Thoracic aorta (tissue), 2 donors: ENCODE measurements at regions not wholly inside any gene's neighbourhood (a gene's known extent, or its start where the extent isn't known, plus 50 kb on each side); places are given as distances from the start of the nearest gene placed in this dataset.

ENCODE experiments used
- ATAC-seq: fragments of 150-250 bp; one replicate; pipeline ENCODE4 v1.8.0; 2017; ENCODE audit warnings: low read depth; ENCODE audit not compliant: insufficient number of reproducible peaks, low FRiP score
- DNase-seq: peaks from one replicate; pipeline ENCODE4 v3.0.0-alpha.2; 2020; ENCODE audit warnings: low spot score
- H3K27ac ChIP-seq, 2 donors: fragments of 200-600 bp; sonication (generic); 1 replicate in 1 of 2; 2 replicates in 1 of 2; pipeline ENCODE4 v1.5.1; 2016; ENCODE audit warnings: mild to moderate bottlenecking in 2 of 2, moderate library complexity in 2 of 2
- H3K27me3 ChIP-seq: fragments of 200-600 bp; sonication (generic); replicated peaks from 2 replicates; pipeline ENCODE4 v1.6.0; 2016; ENCODE audit warnings: mild to moderate bottlenecking; ENCODE audit not compliant: insufficient read depth
- H3K36me3 ChIP-seq: fragments of 200-600 bp; sonication (generic); one replicate; pipeline ENCODE4 v1.5.1; 2016
- H3K4me1 ChIP-seq, 2 donors: fragments of 200-600 bp; sonication (generic); 1 replicate in 1 of 2; 2 replicates in 1 of 2; pipeline versions ENCODE4 v1.5.1 to v1.6.0; 2016; ENCODE audit warnings: low read depth in 2 of 2, mild to moderate bottlenecking in 1 of 2; ENCODE audit not compliant: control insufficient read depth in 1 of 2
- H3K4me3 ChIP-seq: fragments of 200-600 bp; sonication (generic); 2 replicates; pipeline ENCODE4 v1.5.1; 2016; ENCODE audit warnings: mild to moderate bottlenecking
- H3K9me3 ChIP-seq: fragments of 200-600 bp; sonication (generic); 2 replicates; pipeline ENCODE4 v1.5.1; 2016
- CTCF ChIP-seq: fragments of 200-600 bp; sonication (generic); IDR thresholded peaks from one replicate; pipeline ENCODE4 v1.5.1; 2019; ENCODE audit warnings: antibody characterized with exemption

GRCh38 chr14:86003998-86004397 lies 474.1 kb downstream of the FLRT2 start:
- no peaks in the 10 kb centered on the region for H3K36me3 ChIP-seq
- no peak for DNase-seq
- ATAC-seq: no peak
- TF ChIP-seq CTCF: no peak
- H3K27ac ChIP-seq: no peak overlapping the region
- no peaks in the 10 kb centered on the region for H3K9me3 ChIP-seq
- H3K4me1 ChIP-seq: no peaks in the 10 kb centered on the region
- no peaks in the 10 kb centered on the region for H3K27me3 ChIP-seq
- H3K4me3 ChIP-seq: no peak overlapping the region

DNA sequence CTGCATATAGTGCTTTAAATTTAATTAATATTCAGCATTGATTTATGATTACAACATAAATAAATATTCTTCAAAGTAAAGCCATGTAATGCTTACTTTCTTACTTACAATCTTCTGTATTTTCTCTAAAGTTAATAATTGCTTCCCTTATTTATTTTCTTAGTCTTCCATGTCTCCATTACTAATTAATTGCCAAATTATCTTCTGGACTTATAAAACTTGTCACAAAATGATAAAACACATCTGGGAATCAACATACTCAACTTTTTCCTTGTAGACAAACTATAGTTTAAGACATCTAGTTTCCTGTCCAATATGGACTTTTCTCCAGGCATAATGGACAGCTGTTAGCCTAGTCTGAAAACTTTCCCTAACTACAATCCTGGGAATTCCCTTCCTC lies 466.6 kb downstream of the FLRT2 start:
- TF ChIP-seq CTCF: no peak
- Histone ChIP-seq H3K4me3 (no peak overlapping the region), H3K27ac (no peak overlapping the region), H3K36me3 (no peaks in the 10 kb centered on the region), H3K4me1 (no peaks in the 10 kb centered on the region), H3K27me3 (no peaks in the 10 kb centered on the region), H3K9me3 (no peaks in the 10 kb centered on the region)
- ATAC-seq (no peak), DNase-seq (no peak)

GRCh38 chr14:85991156-85991555 lies 461.2 kb downstream of the FLRT2 start:
- no peak for DNase-seq
- Histone ChIP-seq H3K4me1 (no peaks in the 10 kb centered on the region), H3K9me3 (no peaks in the 10 kb centered on the region), H3K36me3 (no peaks in the 10 kb centered on the region), H3K4me3 (no peak overlapping the region), H3K27me3 (no peaks in the 10 kb centered on the region), H3K27ac (no peak overlapping the region)
- TF ChIP-seq CTCF: no peak
- ATAC-seq: no peak

GRCh38 chr14:85987907-85988306 lies 458.0 kb downstream of the FLRT2 start:
- no peaks in the 10 kb centered on the region for H3K27me3 ChIP-seq
- no peak overlapping the region for H3K27ac ChIP-seq
- no peak for DNase-seq
- TF ChIP-seq CTCF: no peak
- no peaks in the 10 kb centered on the region for H3K9me3 ChIP-seq
- no peaks in the 10 kb centered on the region for H3K36me3 ChIP-seq
- no peak for ATAC-seq
- no peaks in the 10 kb centered on the region for H3K4me1 ChIP-seq
- no peak overlapping the region for H3K4me3 ChIP-seq

- Histone ChIP-seq H3K4me1 (no peaks in the 10 kb centered on the region), H3K27ac (no peak overlapping the region), H3K9me3 (no peaks in the 10 kb centered on the region), H3K27me3 (no peaks in the 10 kb centered on the region), H3K36me3 (no peaks in the 10 kb centered on the region), H3K4me3 (no peak overlapping the region)
- no peak for TF ChIP-seq CTCF
- ATAC-seq (no peak), DNase-seq (no peak)
Measured at GRCh38 chr14:85987292-85987691, 457.3 kb downstream of the FLRT2 start.
